Activated CD4-positive, alpha-beta T cell treated with anti-CD3 and anti-CD28 coated beads, Interleukin-2, Interleukin-4, amounts not matched to agents 100 ng/mL and 50 ng/mL, durations not matched to agents 16 hours and 8 hours (primary cell): ENCODE measurements at regions not wholly inside any gene's neighbourhood (a gene's known extent, or its start where the extent isn't known, plus 50 kb on each side); places are given as distances from the start of the nearest gene placed in this dataset.

Experiments
- DNase-seq: peaks from one replicate; pipeline ENCODE4 v3.0.0-alpha.2; 2020; ENCODE audit warnings: low spot score

- DNase-seq = no peak
Observed at GRCh38 chr2:147711031-147711430, 133.8 kb upstream of the ACVR2A start.

- no peak for DNase-seq
Observed at GRCh38 chr2:147709655-147710054, 135.2 kb upstream of the ACVR2A start.

DNA sequence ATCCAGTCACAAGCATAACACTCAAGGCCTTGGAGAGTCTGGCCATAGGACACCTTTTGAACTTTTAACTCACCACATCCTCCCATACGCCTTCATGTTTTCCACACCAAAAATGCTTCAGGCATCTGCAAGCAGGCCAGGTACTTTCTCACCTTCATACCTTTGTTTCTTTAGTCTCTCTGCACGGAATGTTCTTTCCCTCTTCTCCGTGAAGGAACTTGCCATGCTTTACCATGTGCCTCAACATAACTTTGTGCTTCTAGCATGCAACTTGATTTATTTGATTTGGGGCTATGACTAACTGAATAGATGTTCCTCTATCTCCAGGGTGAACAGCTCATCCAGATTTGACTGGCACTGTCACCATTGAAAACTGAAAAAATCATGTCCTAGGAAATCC is 141.7 kb upstream of the ACVR2A start:
- DNase-seq = no peak

DNA sequence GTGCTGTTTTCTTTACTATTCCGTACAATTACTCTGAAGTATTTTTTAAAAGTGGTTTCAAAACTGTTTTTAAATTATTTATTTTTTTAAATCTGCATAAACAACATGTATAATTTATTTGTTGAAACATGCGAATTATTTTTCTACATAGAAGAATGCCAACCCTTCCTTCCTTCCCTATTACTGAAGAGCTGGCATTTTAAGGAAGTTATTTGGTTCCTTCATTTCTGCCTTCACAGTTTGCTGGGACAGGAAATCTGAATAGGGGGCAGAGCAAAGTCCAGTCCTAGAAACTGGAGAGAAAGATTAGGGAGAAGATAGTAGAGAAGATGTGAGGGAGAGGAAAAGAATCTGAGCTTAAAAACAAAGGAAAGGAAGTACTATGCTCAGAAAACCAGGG is 146.7 kb upstream of the ACVR2A start:
- no peak for DNase-seq

DNA sequence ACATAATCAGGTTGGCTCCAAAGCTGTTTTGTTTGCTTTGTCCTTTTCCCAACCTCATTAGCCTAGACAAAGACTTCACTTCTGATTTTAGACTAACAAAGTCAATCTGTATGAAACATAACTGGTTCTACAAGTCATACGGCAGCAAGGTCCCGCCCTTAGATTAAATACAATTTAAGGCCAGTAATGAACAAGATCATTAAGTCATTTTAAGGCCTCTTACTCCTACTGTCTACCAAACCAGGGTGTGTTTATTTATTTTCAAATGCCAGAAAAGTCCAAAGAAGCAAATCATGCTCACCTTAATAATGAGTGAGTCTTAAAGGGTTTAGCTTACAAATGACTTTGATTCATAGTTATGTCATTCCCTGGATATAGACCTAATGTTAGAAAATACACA is 148.4 kb upstream of the ACVR2A start:
- DNase-seq = no peak

GRCh38 chr2:147689220-147689909 is 155.5 kb upstream of the ACVR2A start:
- DNase-seq = no peak

GRCh38 chr2:147688242-147688641 is 156.6 kb upstream of the ACVR2A start:
- no peak for DNase-seq

DNA sequence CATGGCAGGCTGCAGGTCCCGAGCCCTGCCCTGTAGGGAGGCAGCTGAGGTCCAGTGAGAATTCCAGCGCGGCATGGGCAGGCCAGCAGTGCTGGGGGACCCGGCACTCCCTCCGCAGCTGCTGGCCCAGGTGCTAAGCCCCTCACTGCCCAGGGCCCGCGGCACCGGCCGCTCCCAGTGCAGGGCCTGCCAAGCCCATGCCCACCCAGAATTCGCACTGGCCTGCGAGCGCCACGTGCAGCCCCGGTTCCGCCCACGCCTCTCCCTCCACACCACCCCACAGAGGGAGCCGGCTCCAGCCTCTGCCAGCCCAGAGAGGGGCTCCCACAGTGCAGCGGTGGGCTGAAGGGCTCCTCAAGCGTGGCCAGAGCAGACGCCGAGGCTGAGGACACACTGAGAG is 158.5 kb upstream of the ACVR2A start:
- no peak for DNase-seq

- no peak for DNase-seq
Observed at GRCh38 chr2:147684903-147685302, 159.9 kb upstream of the ACVR2A start.

- DNase-seq = no peak
Observed at GRCh38 chr2:147683380-147683779, 161.4 kb upstream of the ACVR2A start.

DNA sequence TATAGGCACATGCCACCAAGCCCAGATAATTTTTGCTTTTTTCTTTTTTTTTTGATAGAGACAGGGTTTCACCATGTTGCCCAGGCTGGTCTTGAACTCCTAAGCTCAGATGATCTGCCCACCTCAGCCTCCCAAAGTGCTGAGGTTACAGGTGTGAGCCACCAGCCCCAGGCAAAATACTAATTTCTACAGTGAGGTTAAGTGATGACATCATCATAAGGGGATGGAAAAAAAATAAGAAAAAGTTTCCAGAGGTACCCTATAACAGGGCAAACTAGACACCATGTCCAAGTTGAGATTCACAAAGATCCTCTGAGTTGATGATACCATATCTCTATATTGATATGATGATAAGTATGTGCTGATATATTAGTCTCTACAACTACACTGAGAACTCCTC is 163.7 kb upstream of the ACVR2A start:
- no peak for DNase-seq

DNA sequence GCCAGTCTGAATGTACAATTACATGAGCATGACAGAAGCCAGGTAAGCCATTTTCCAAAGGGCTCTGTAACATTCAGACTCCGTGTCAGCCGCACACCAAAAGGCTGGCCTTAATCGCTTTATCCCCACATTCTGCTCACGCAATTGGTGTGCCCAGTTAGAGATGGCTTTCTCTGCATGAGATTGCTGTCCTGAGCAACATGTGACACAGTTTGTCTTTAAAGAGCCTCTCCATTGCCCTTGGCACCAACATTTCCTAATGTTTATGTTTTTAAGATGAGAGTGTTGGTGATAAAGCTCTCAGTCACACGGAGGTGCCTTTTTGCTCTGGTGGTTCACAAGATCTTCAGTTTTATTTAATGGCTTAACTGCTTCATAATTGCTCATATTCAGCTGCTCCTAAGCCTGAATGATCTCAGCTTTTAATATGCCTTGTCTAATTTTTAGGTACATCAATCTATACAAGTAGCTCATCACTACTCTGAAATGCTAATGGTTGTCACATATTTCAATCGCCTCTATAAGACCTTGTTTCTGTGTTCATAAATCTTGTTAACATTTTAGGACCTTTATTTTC is 164.8 kb upstream of the ACVR2A start:
- DNase-seq = no peak

DNA sequence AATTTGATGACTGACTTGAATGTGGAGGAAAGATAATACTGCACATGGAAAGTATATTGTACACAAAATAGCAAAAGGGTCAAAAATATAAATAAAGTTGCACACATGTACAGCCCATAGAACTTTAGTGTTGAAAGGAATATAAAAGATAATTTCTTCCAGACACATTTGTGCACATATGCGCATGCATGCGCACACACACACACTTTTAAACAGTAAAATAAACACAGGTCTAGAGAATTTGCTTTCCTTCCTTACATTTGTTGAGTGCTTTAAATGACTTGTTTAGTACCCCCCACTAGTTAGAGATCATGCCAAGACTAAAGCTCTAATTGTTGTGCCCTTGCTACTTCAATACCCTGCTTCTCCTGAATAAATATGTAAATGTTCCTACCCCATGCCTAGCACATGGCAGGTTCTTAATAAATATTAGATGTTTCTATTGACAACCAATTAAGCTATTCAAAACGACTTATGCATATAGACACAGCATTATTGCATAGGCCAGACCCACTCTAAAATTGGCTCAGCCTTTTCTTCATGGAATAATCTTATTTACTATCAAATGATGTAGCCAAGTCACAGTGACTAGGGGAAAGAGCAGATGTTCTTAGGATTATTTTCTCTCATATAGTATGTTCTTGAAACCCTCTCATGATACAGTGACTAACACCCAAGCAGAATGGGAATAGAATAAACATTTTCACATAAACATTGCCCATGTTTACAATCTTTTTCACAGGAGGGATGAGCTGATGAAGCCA is 165.5 kb upstream of the ACVR2A start:
- no peak for DNase-seq

DNA sequence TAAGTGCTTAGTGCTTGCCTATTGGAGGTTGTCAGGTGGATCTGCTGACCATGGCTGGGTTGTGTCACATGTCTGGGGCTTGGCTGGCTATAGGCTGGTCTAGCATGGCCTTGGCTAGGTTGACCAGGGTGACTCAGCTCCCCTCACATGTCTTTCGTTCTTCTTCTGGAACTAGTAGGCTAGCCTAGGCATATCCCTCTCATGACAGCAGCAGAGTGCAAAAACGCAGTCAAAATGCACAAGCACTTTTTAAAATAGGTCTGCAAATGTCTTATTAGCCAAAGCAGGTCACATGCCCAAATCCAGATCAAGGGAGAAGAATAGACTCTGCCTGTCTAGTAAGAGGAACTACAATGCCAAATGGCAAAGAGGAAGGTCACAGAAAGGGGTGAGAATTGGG is 179.7 kb upstream of the ACVR2A start:
- DNase-seq = no peak

- peak; percentile 11 for DNase-seq
Observed at GRCh38 chr2:147663962-147664361, 180.9 kb upstream of the ACVR2A start.

DNA sequence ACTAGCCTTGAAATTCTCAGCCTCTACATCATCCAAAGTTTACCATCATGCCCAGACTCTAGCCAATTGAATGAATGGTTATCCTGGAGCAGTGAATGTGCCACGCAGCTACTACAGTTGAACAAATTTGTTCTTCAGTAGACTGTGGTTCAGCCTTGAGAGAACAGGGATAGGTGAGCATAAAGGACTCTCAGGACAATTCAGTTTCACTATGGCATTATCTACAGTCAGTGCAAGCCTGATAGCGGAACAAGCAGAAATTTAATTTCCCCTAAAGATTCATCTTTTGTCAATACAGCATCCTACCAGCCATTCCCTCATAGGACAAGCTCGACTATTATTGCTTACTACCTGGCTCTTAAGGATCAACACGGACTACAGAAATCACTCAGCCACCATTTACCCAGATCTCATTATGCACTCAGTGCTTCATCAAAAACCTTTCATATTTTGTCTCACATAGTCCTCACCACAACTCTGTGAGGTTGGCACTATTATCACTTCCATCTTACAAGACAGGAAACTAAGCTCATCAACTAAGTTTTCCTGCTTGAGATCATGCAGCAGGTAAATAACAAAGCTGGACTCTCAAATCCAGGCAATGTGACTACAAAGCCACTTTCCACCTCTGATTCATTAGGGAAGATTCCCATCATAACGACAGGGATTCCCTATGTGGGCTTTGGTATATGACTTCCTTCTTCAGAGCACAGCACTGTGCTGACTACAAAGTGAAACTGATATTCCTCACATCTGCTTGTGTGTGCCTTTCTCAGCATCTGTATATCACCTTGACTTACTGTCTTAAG is 181.5 kb upstream of the ACVR2A start:
- peak; percentile 49 for DNase-seq

DNA sequence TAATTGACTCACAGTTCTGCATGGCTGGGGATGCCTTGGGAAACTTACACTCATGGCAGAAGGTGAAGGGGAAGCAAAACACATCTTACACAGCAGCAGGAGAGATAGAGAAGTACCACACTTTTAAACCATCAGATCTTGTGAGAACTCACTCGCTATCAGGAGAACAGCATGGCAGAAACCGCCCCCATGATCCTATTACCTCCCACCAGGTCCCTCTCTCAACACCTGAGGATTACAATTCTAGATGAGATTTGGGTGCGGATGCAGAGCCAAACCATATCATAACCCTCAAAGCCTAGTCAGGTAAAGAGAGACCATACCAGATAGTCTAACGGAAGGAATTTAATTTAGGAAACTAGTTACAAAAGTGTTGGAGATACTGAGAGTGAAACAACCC is 182.6 kb upstream of the ACVR2A start:
- DNase-seq = no peak

- DNase-seq = no peak
Observed at GRCh38 chr2:147660680-147661079, 184.1 kb upstream of the ACVR2A start.

- DNase-seq = no peak
Observed at GRCh38 chr2:147659051-147659450, 185.8 kb upstream of the ACVR2A start.

DNA sequence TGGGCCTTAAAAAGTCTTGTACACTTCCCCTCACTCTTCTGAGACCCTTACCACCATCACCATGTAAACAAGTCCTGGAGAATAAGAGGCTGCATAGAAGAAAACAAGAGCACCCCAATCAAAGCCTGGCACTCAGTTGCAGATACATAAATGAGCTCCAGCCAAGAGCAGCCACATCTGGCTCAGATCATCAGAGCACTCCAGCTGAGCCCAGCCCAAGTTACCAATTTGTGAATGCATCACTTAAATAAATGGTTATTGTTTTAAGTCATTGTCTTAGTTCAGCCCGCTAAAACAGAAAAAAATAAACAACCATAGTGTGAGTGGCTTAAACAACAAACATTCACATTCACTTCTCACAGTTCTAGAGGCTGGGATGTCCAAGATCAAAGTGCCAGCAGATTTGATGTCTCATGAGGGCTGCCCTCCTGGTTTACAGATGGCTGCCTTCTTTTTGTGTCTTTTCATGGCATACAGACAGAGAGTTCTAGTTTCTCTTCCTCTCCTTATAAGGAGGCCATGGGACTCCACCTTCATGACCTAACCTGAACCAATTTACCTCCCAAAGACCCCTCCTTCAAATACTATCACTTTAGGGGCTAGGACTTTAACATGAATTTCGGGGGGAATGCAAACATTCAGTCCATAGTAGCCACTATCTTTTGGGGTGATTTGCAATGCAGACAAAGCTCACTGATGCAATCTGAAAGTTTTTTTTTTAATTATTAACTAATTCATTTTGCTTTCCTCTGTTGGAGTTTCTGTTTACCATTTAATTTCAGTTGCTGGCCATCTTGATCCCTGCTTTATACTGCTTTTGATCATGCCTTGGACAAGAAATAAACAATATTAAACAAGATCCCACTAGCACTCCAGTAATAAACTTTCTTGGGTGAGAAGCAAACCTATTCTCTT is 187.5 kb upstream of the ACVR2A start:
- no peak for DNase-seq

DNA sequence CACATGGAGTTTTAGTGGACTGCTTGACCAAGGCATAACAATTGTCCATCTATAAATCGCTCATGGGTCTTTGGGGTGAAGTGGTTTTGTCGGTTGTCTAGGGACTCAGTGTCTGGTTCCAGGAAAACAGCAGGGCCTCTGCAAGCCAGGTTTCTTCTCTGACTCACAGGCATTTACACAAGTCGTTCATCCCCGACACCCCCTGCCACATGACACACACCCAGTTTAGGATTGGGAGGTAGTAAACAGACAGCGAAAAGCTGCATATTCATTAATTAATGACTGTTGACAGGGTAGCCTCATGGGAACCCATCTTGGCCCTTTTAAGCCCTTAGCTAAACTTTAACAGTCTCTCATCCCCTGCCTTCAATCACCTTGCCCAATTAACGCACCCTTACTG is 194.8 kb upstream of the ACVR2A start:
- no peak for DNase-seq

DNA sequence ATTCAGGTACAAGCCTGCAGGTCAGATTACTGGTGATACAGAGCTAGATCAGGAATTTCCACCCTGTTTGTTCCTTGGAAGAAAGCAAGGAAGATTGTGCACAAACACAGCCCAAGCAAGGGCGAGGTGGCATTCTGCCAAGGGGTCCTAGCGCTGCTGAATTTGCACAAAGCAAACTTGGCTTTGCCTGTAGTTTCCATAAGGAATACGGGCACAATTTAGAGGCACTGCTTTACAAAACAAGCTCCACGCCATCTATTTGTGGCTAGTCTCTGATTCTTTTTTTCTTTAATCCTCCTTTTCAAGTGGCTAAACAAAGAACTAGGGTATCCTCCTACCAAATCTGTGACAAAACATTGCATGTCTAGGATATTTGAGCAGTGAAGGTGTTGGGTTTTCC is 195.5 kb upstream of the ACVR2A start:
- no peak for DNase-seq
